ENCODE measurements at regions not wholly inside any gene's neighbourhood (a gene's known extent, or its start where the extent isn't known, plus 50 kb on each side); places are given as distances from the start of the nearest gene placed in this dataset.

DNA sequence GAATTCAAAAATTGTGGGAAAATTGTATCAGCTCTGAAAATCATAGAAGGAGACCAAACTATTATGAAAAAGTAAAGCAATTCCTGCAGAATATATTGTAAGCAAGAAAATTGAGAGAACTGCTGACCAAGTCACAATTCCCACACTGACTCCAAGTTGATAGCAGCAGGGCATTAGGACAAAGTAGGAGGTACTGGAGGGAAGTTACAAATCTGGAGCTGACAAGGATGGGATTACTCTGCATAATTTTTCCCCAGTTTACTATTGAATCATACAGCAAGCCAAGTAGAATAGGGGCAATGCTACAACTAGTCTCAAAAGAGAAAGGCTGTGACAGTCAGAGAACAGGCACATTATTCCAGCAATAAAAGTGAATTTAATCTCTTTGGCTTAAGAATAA lies 161.3 kb upstream of the USP25 start:
- Histone ChIP-seq H3K9ac (ENCODE audit: low read depth, low read length) (no peak overlapping the region), H3K36me3 (ENCODE audit: control insufficient read depth, insufficient read depth, low read length) (no peaks in the 10 kb centered on the region), H4K8ac (ENCODE audit: low read depth in 2 of 2, low read length in 2 of 2) (no peak overlapping the region), H3K4me2 (ENCODE audit: low read depth, low read length) (no peak overlapping the region), H3K4me3 (ENCODE audit: insufficient read depth, low read depth, low read length) (no peak overlapping the region), H2BK120ac (ENCODE audit: low read depth, low read length) (no peak overlapping the region), H3K14ac (replicated peaks; ENCODE audit: low read depth, low read length) (no peak overlapping the region), H2AK9ac (replicated peaks; ENCODE audit: low read depth, low read length, poor library complexity) (no peak overlapping the region), H3K4me1 (ENCODE audit: control insufficient read depth, insufficient read depth, low read length) (no peaks in the 10 kb centered on the region), H3K9me1 (ENCODE audit: insufficient read depth, low read length) (no peaks in the 10 kb centered on the region), H4K20me1 (ENCODE audit: insufficient read depth, low read length) (no peaks in the 10 kb centered on the region), H2BK20ac (ENCODE audit: low read depth, low read length) (no peak overlapping the region), H3K9me3 (ENCODE audit: control insufficient read depth, insufficient read depth, low read length) (no peaks in the 10 kb centered on the region), H3K27me3 (ENCODE audit: control insufficient read depth, insufficient read depth, low read length) (no peaks in the 10 kb centered on the region; the same call in 1 of the 2 replicates), H2AK5ac (ENCODE audit: low read depth, low read length) (no peak overlapping the region), H2BK15ac (ENCODE audit: low read depth, low read length) (no peak overlapping the region), H2BK5ac (ENCODE audit: low read depth, low read length, poor library complexity, severe bottlenecking) (no peak overlapping the region), H4K5ac (ENCODE audit: low read depth, low read length) (no peak overlapping the region), H3K4ac (ENCODE audit: low read depth, low read length) (no peak overlapping the region), H3K56ac (ENCODE audit: extremely low read depth, insufficient read depth, low read length) (no peak overlapping the region), H3K18ac (ENCODE audit: low read depth, low read length) (no peak overlapping the region), H2AFZ (replicated peaks; ENCODE audit: low read length, poor library complexity) (no peak overlapping the region), H3K27ac (ENCODE audit: insufficient read depth, low read length) (no peak overlapping the region), H4K91ac (ENCODE audit: insufficient read depth, low read depth, low read length) (no peak overlapping the region), H3K79me1 (ENCODE audit: low read depth in 1 of 2, low read length in 2 of 2) (no peaks in the 10 kb centered on the region), H3K23ac (ENCODE audit: low read depth, low read length) (no peak overlapping the region)
- DNase-seq, result no peak
- no TSS peak for BruUV-seq (replicated peaks)
- ATAC-seq (ENCODE audit: low read depth), result no peak
- ChIA-PET POLR2A (ENCODE audit: unreplicated experiment) (no interaction called here), CTCF (no interaction called here)
- intact Hi-C loops (cut with micrococcal nuclease) (no loop called here), in situ Hi-C loops (cut with MboI; ENCODE audit: low sequenced_read_pairs) (no loop called here), dilution Hi-C loops (cut with HindIII; ENCODE audit: low sequenced_read_pairs, unreplicated experiment) (no loop called here)
- TF ChIP-seq NFE2L2 (IDR thresholded peaks at IDR 0.05; ENCODE audit: low read depth, low read length) (no peak), RAD21 (IDR thresholded peaks at IDR 0.05; ENCODE audit: low read length) (no peak), MAZ (IDR thresholded peaks at IDR 0.05; ENCODE audit: borderline replicate concordance, low read depth, low read length) (no peak), RFX5 (IDR thresholded peaks at IDR 0.05; ENCODE audit: low read depth, low read length) (no peak), SMC3 (IDR thresholded peaks at IDR 0.05; ENCODE audit: low read depth, low read length) (no peak), RCOR1 (IDR thresholded peaks at IDR 0.05; ENCODE audit: insufficient replicate concordance, low read length) (no peak), CEBPB (IDR thresholded peaks at IDR 0.05; ENCODE audit: low read depth, low read length) (no peak), CHD1 (IDR thresholded peaks at IDR 0.05; ENCODE audit: low read depth, low read length) (no peak), MAFK (IDR thresholded peaks at IDR 0.05; ENCODE audit: low read depth, low read length) (no peak), POLR2A (IDR thresholded peaks at IDR 0.05; ENCODE audit: low read depth, low read length) (no peak), MXI1 (IDR thresholded peaks at IDR 0.05; ENCODE audit: borderline replicate concordance, low read depth, low read length) (no peak), FOS (IDR thresholded peaks at IDR 0.05; ENCODE audit: low read depth, low read length) (no peak), BHLHE40 (IDR thresholded peaks at IDR 0.05; ENCODE audit: low read depth, low read length) (no peak)
- TF ChIP-seq, protein P1, sequence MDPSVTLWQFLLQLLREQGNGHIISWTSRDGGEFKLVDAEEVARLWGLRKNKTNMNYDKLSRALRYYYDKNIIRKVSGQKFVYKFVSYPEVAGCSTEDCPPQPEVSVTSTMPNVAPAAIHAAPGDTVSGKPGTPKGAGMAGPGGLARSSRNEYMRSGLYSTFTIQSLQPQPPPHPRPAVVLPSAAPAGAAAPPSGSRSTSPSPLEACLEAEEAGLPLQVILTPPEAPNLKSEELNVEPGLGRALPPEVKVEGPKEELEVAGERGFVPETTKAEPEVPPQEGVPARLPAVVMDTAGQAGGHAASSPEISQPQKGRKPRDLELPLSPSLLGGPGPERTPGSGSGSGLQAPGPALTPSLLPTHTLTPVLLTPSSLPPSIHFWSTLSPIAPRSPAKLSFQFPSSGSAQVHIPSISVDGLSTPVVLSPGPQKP (IDR thresholded peaks at IDR 0.05; ENCODE audit: borderline replicate concordance, low read depth, low read length), result no peak
- TF ChIP-seq, protein P2, sequence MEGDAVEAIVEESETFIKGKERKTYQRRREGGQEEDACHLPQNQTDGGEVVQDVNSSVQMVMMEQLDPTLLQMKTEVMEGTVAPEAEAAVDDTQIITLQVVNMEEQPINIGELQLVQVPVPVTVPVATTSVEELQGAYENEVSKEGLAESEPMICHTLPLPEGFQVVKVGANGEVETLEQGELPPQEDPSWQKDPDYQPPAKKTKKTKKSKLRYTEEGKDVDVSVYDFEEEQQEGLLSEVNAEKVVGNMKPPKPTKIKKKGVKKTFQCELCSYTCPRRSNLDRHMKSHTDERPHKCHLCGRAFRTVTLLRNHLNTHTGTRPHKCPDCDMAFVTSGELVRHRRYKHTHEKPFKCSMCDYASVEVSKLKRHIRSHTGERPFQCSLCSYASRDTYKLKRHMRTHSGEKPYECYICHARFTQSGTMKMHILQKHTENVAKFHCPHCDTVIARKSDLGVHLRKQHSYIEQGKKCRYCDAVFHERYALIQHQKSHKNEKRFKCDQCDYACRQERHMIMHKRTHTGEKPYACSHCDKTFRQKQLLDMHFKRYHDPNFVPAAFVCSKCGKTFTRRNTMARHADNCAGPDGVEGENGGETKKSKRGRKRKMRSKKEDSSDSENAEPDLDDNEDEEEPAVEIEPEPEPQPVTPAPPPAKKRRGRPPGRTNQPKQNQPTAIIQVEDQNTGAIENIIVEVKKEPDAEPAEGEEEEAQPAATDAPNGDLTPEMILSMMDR (conservative IDR thresholded peaks at IDR 0.05; ENCODE audit: low read depth, low read length), result no peak
- TF ChIP-seq, protein P3, sequence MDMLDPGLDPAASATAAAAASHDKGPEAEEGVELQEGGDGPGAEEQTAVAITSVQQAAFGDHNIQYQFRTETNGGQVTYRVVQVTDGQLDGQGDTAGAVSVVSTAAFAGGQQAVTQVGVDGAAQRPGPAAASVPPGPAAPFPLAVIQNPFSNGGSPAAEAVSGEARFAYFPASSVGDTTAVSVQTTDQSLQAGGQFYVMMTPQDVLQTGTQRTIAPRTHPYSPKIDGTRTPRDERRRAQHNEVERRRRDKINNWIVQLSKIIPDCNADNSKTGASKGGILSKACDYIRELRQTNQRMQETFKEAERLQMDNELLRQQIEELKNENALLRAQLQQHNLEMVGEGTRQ (IDR thresholded peaks at IDR 0.05; ENCODE audit: low read depth, low read length), result no peak

Measured in IMR-90 (cell line).